ENCODE measurements at regions not wholly inside any gene's neighbourhood (a gene's known extent, or its start where the extent isn't known, plus 50 kb on each side); places are given as distances from the start of the nearest gene placed in this dataset.

DNA sequence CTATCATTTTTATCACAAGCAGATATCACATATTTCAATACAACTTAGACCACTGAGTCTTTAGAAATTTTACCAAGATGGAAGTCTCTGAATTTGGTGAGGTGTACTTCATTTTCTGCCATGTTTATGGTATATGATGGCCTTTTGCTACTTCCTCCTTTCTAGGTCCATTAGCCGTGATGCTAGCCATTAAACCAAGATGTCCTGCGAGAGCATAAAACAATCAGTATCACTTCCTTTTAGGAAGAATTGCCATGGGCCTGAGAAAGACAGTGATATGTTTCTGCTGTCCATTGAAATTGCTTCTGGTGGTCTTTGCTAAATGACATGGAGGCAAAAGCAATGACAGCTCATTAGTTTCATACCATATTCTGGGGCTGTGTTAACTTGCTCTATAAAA is 1851.7 kb upstream of the IGFBP7 start (continued):
- TF ChIP-seq, protein P1, sequence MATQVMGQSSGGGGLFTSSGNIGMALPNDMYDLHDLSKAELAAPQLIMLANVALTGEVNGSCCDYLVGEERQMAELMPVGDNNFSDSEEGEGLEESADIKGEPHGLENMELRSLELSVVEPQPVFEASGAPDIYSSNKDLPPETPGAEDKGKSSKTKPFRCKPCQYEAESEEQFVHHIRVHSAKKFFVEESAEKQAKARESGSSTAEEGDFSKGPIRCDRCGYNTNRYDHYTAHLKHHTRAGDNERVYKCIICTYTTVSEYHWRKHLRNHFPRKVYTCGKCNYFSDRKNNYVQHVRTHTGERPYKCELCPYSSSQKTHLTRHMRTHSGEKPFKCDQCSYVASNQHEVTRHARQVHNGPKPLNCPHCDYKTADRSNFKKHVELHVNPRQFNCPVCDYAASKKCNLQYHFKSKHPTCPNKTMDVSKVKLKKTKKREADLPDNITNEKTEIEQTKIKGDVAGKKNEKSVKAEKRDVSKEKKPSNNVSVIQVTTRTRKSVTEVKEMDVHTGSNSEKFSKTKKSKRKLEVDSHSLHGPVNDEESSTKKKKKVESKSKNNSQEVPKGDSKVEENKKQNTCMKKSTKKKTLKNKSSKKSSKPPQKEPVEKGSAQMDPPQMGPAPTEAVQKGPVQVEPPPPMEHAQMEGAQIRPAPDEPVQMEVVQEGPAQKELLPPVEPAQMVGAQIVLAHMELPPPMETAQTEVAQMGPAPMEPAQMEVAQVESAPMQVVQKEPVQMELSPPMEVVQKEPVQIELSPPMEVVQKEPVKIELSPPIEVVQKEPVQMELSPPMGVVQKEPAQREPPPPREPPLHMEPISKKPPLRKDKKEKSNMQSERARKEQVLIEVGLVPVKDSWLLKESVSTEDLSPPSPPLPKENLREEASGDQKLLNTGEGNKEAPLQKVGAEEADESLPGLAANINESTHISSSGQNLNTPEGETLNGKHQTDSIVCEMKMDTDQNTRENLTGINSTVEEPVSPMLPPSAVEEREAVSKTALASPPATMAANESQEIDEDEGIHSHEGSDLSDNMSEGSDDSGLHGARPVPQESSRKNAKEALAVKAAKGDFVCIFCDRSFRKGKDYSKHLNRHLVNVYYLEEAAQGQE (IDR thresholded peaks at IDR 0.05; ENCODE audit: unreplicated experiment): no peak
- TF ChIP-seq EZH2phosphoT487 (IDR thresholded peaks at IDR 0.05; ENCODE audit: unreplicated experiment): no peak
- TF ChIP-seq, protein P2, sequence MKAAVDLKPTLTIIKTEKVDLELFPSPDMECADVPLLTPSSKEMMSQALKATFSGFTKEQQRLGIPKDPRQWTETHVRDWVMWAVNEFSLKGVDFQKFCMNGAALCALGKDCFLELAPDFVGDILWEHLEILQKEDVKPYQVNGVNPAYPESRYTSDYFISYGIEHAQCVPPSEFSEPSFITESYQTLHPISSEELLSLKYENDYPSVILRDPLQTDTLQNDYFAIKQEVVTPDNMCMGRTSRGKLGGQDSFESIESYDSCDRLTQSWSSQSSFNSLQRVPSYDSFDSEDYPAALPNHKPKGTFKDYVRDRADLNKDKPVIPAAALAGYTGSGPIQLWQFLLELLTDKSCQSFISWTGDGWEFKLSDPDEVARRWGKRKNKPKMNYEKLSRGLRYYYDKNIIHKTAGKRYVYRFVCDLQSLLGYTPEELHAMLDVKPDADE (IDR thresholded peaks at IDR 0.05): no peak

DNA sequence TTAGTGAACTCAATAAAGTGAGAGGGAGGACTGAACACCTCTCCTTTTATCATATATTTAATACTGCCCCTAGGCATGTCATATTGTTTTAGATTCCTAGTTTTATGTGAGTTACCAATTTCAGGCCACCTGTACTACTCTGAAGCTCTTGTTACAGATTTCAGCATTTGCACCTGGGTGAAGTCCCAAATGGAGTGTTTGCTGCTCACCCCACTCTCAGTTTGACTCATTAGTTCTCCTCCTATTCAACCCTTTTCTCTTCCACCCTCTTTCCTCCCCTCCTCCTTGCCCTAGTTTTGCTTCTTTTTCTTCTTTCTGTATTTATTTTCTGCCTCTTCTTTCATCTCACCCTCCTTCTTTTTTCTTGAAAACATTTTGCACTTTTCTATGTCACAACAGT is 1852.2 kb upstream of the IGFBP7 start:
- H3K27ac Mint-ChIP-seq: no peak overlapping the region
- Histone ChIP-seq H3F3A (replicated peaks; ENCODE audit: low read depth) (no peaks in the 10 kb centered on the region), H3K27ac (ENCODE audit: low read depth) (no peak overlapping the region), H3K27me3 (ENCODE audit: insufficient read depth) (no peaks in the 10 kb centered on the region), H3K36me3 (ENCODE audit: insufficient read depth) (no peaks in the 10 kb centered on the region), H3K4me3 (no peak overlapping the region), H3K9me2 (ENCODE audit: insufficient read depth) (no peaks in the 10 kb centered on the region), H2AFZ (no peak overlapping the region), H3K4me2 (no peak overlapping the region), H4K20me1 (replicated peaks; ENCODE audit: insufficient read depth) (no peaks in the 10 kb centered on the region), H3K4me1 (ENCODE audit: insufficient read depth) (no peaks in the 10 kb centered on the region), H3K79me2 (replicated peaks; ENCODE audit: insufficient read depth) (no peaks in the 10 kb centered on the region)
- no peaks in the 10 kb centered on the region for H3K36me3 Mint-ChIP-seq (ENCODE audit: low read depth)
- no peaks in the 10 kb centered on the region for H3K27me3 Mint-ChIP-seq (ENCODE audit: insufficient read depth, low read depth, poor library complexity)
- H3K9me3 Mint-ChIP-seq: no peaks in the 10 kb centered on the region
- DNase-seq (ENCODE audit: low spot score): no peak
- no peak for ATAC-seq
- H3K4me3 Mint-ChIP-seq: no peak overlapping the region
- no peaks in the 10 kb centered on the region for H3K4me1 Mint-ChIP-seq
- no peak for TF ChIP-seq ZNF331 (CRISPR knock-in tag; IDR thresholded peaks at IDR 0.05; ENCODE audit: low read depth)
- no peak for TF ChIP-seq NANOG (IDR thresholded peaks at IDR 0.05; ENCODE audit: borderline replicate concordance)
- TF ChIP-seq EZH2 (IDR thresholded peaks at IDR 0.05; ENCODE audit: low read depth, unreplicated experiment): no peak
- no peak for TF ChIP-seq POLR2AphosphoS5 (IDR thresholded peaks at IDR 0.05; ENCODE audit: low read depth)
- TF ChIP-seq, protein P1 (IDR thresholded peaks at IDR 0.05; ENCODE audit: unreplicated experiment): no peak
- TF ChIP-seq, protein P3, sequence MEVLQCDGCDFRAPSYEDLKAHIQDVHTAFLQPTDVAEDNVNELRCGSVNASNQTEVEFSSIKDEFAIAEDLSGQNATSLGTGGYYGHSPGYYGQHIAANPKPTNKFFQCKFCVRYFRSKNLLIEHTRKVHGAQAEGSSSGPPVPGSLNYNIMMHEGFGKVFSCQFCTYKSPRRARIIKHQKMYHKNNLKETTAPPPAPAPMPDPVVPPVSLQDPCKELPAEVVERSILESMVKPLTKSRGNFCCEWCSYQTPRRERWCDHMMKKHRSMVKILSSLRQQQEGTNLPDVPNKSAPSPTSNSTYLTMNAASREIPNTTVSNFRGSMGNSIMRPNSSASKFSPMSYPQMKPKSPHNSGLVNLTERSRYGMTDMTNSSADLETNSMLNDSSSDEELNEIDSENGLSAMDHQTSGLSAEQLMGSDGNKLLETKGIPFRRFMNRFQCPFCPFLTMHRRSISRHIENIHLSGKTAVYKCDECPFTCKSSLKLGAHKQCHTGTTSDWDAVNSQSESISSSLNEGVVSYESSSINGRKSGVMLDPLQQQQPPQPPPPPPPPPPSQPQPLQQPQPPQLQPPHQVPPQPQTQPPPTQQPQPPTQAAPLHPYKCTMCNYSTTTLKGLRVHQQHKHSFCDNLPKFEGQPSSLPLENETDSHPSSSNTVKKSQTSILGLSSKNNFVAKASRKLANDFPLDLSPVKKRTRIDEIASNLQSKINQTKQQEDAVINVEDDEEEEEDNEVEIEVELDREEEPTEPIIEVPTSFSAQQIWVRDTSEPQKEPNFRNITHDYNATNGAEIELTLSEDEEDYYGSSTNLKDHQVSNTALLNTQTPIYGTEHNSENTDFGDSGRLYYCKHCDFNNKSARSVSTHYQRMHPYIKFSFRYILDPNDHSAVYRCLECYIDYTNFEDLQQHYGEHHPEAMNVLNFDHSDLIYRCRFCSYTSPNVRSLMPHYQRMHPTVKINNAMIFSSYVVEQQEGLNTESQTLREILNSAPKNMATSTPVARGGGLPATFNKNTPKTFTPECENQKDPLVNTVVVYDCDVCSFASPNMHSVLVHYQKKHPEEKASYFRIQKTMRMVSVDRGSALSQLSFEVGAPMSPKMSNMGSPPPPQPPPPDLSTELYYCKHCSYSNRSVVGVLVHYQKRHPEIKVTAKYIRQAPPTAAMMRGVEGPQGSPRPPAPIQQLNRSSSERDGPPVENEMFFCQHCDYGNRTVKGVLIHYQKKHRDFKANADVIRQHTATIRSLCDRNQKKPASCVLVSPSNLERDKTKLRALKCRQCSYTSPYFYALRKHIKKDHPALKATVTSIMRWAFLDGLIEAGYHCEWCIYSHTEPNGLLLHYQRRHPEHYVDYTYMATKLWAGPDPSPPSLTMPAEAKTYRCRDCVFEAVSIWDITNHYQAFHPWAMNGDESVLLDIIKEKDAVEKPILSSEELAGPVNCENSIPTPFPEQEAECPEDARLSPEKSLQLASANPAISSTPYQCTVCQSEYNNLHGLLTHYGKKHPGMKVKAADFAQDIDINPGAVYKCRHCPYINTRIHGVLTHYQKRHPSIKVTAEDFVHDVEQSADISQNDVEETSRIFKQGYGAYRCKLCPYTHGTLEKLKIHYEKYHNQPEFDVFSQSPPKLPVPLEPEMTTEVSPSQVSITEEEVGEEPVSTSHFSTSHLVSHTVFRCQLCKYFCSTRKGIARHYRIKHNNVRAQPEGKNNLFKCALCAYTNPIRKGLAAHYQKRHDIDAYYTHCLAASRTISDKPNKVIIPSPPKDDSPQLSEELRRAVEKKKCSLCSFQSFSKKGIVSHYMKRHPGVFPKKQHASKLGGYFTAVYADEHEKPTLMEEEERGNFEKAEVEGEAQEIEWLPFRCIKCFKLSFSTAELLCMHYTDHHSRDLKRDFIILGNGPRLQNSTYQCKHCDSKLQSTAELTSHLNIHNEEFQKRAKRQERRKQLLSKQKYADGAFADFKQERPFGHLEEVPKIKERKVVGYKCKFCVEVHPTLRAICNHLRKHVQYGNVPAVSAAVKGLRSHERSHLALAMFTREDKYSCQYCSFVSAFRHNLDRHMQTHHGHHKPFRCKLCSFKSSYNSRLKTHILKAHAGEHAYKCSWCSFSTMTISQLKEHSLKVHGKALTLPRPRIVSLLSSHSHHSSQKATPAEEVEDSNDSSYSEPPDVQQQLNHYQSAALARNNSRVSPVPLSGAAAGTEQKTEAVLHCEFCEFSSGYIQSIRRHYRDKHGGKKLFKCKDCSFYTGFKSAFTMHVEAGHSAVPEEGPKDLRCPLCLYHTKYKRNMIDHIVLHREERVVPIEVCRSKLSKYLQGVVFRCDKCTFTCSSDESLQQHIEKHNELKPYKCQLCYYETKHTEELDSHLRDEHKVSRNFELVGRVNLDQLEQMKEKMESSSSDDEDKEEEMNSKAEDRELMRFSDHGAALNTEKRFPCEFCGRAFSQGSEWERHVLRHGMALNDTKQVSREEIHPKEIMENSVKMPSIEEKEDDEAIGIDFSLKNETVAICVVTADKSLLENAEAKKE (CRISPR knock-in tag; IDR thresholded peaks at IDR 0.05): no peak
- no peak for TF ChIP-seq EZH2phosphoT487 (IDR thresholded peaks at IDR 0.05; ENCODE audit: unreplicated experiment)
- no peak for TF ChIP-seq ZNF114 (CRISPR knock-in tag; IDR thresholded peaks at IDR 0.05)
